ENCODE measurements at regions not wholly inside any gene's neighbourhood (a gene's known extent, or its start where the extent isn't known, plus 50 kb on each side); places are given as distances from the start of the nearest gene placed in this dataset.
"Not testable (repeated sequence)": the region's sequence is repeated elsewhere in the genome, so short reads cannot be mapped to it uniquely, and the experiment has no call there.

GRCh38 chr13:44300895-44301638 is 72.6 kb upstream of the SERP2 start:
- DNase-seq (ENCODE audit: low read depth in 2 of 2, low spot score in 1 of 2), result no peak

GRCh38 chr13:44301639-44302015 is 72.0 kb upstream of the SERP2 start:
- no peak for DNase-seq (ENCODE audit: low read depth in 2 of 2, low spot score in 1 of 2)

GRCh38 chr13:44302233-44302632 is 71.4 kb upstream of the SERP2 start:
- no peak for DNase-seq (ENCODE audit: low read depth in 2 of 2, low spot score in 1 of 2)

- DNase-seq (ENCODE audit: low read depth in 2 of 2, low spot score in 1 of 2), result no peak
Observed at GRCh38 chr13:44302940-44303575, 70.6 kb upstream of the SERP2 start.

- DNase-seq (ENCODE audit: low read depth in 2 of 2, low spot score in 1 of 2), result no peak
Observed at GRCh38 chr13:44303681-44304432, 69.8 kb upstream of the SERP2 start.

GRCh38 chr13:44304433-44304725 is 69.2 kb upstream of the SERP2 start:
- DNase-seq (ENCODE audit: low read depth in 2 of 2, low spot score in 1 of 2), result no peak

- no peak for DNase-seq (ENCODE audit: low read depth in 2 of 2, low spot score in 1 of 2)
Observed at GRCh38 chr13:44305286-44305685, 68.3 kb upstream of the SERP2 start.

GRCh38 chr13:44305917-44306370 is 67.7 kb upstream of the SERP2 start:
- no peak for DNase-seq (ENCODE audit: low read depth in 2 of 2, low spot score in 1 of 2)

- no peak for DNase-seq (ENCODE audit: low read depth in 2 of 2, low spot score in 1 of 2)
Observed at GRCh38 chr13:44306371-44307192, 67.0 kb upstream of the SERP2 start.

- DNase-seq (ENCODE audit: low read depth in 2 of 2, low spot score in 1 of 2), result no peak
Observed at GRCh38 chr13:44307255-44307654, 66.4 kb upstream of the SERP2 start.

GRCh38 chr13:44307844-44308243 is 65.8 kb upstream of the SERP2 start:
- no peak for DNase-seq (ENCODE audit: low read depth in 2 of 2, low spot score in 1 of 2)

GRCh38 chr13:44308352-44308751 is 65.3 kb upstream of the SERP2 start:
- DNase-seq (ENCODE audit: low read depth in 2 of 2, low spot score in 1 of 2), result no peak

GRCh38 chr13:44309794-44310757 is 63.5 kb upstream of the SERP2 start:
- DNase-seq (ENCODE audit: low read depth in 2 of 2, low spot score in 1 of 2), result no peak

GRCh38 chr13:44311011-44311780 is 62.4 kb upstream of the SERP2 start:
- DNase-seq (ENCODE audit: low read depth in 2 of 2, low spot score in 1 of 2), result no peak

- no peak for DNase-seq (ENCODE audit: low read depth in 2 of 2, low spot score in 1 of 2)
Observed at GRCh38 chr13:44312131-44312530, 61.5 kb upstream of the SERP2 start.

GRCh38 chr13:44312834-44313551 is 60.6 kb upstream of the SERP2 start:
- DNase-seq (ENCODE audit: low read depth in 2 of 2, low spot score in 1 of 2), result no peak

- no peak for DNase-seq (ENCODE audit: low read depth in 2 of 2, low spot score in 1 of 2)
Observed at GRCh38 chr13:44313674-44314073, 60.0 kb upstream of the SERP2 start.

GRCh38 chr13:44314160-44314559 is 59.5 kb upstream of the SERP2 start:
- DNase-seq (ENCODE audit: low read depth in 2 of 2, low spot score in 1 of 2), result not testable (repeated sequence)

- no peak for DNase-seq (ENCODE audit: low read depth in 2 of 2, low spot score in 1 of 2)
Observed at GRCh38 chr13:44317752-44318151, 55.9 kb upstream of the SERP2 start.

Data from stimulated activated CD8-positive, alpha-beta memory T cell treated with anti-CD3 and anti-CD28 coated beads, Interleukin-4, amount 100 ng/mL, for 4 hours (primary cell).